HCT116 (cell line): ENCODE measurements at regions not wholly inside any gene's neighbourhood (a gene's known extent, or its start where the extent isn't known, plus 50 kb on each side); places are given as distances from the start of the nearest gene placed in this dataset.

Experiments
- ATAC-seq: fragments of 200-7000 bp; cut with Tn5 transposase; 2 replicates; pipeline ENCODE4 v1.9.1; 2020; ENCODE audit warnings: mild to moderate bottlenecking, moderate library complexity
- BruUV-seq: library from RNA; stranded (reverse); fragments of 400-500 nt; replicated peaks from 2 replicates; lab custom pipeline; 2021; lab: Mats Ljungman, UMichigan
- CTCF ChIA-PET: fragments of 300-600 bp; sonication (Branson Sonifier 250); formaldehyde crosslinking; loops from one replicate; lab custom pipeline; 2021; ENCODE audit warnings: antibody characterized with exemption; lab: Charles Lee
- POLR2A ChIA-PET: fragments of 300-600, 350-600 bp; sonication (Branson Sonifier 250); formaldehyde crosslinking; loops from one replicate; lab custom pipeline; 2021; ENCODE audit warnings: antibody characterized with exemption; lab: Charles Lee
- RAD21 ChIA-PET, 2 experiments: fragments of 300-600 bp; sonication (Branson Sonifier 250); formaldehyde crosslinking; loops; one replicate each; lab custom pipeline; 2023; ENCODE audit warnings: low total read pairs in 2 of 2; ENCODE audit not compliant: uncharacterized antibody in 2 of 2, unreplicated experiment in 2 of 2, low non-redundant PET in 1 of 2; lab: Charles Lee
- DNase-seq: peaks from one replicate; pipeline ENCODE4 v3.0.0-alpha.2; 2010; ENCODE audit warnings: low read depth, low spot score
- H2AFZ ChIP-seq: fragments of 200-600 bp; shearing (Covaris generic), sonication (generic); 2 replicates; pipeline ENCODE4 v1.6.1; 2017; ENCODE audit warnings: low read depth, mixed run types, mixed read lengths, antibody characterized with exemption, low read length; ENCODE audit not compliant: poor library complexity, severe bottlenecking
- H3K27ac ChIP-seq: 2 replicates; pipeline ENCODE4 v1.5.1; 2012; ENCODE audit warnings: low read depth, low read length
- H3K27me3 ChIP-seq: fragments of 200-600 bp; sonication (generic); 2 replicates; pipeline ENCODE4 v1.6.1; 2016; ENCODE audit warnings: mixed run types, low read length, mixed read lengths; ENCODE audit not compliant: insufficient read depth
- H3K36me3 ChIP-seq, 2 experiments: fragments of 200-500 bp in 1 of 2; fragments of 200-600 bp in 1 of 2; sonication (Bioruptor generic) in 1 of 2; sonication (generic) in 1 of 2; 2 replicates each; pipeline versions ENCODE4 v1.5.1 to v1.6.1; 2014 to 2016; ENCODE audit warnings: low read length in 2 of 2, inconsistent platforms in 1 of 2, mixed read lengths in 1 of 2, mixed run types in 1 of 2; ENCODE audit not compliant: insufficient read depth in 2 of 2, control insufficient read depth in 1 of 2
- H3K4me1 ChIP-seq, 2 experiments: fragments of 200-600 bp in 1 of 2; sonication (generic) in 1 of 2; 2 replicates each; pipeline versions ENCODE4 v1.5.1 to v1.6.1; 2012 to 2017; ENCODE audit warnings: low read length in 2 of 2, inconsistent platforms in 1 of 2, mild to moderate bottlenecking in 1 of 2, mixed read lengths in 1 of 2, mixed run types in 1 of 2, moderate library complexity in 1 of 2; ENCODE audit not compliant: insufficient read depth in 2 of 2, control insufficient read depth in 1 of 2
- H3K4me2 ChIP-seq: fragments of 200-600 bp; sonication (generic); 2 replicates; pipeline ENCODE4 v1.6.1; 2017; ENCODE audit warnings: mixed run types, low read length, mixed read lengths
- H3K4me3 ChIP-seq, 2 experiments: fragments of 200-600 bp in 1 of 2; sonication (generic) in 1 of 2; replicated peaks in 1 of 2; 2 replicates each; pipeline ENCODE4 v1.5.1; 2011 to 2016; ENCODE audit warnings: low read length in 2 of 2, control low read depth in 1 of 2, low read depth in 1 of 2, mild to moderate bottlenecking in 1 of 2, mixed read lengths in 1 of 2, mixed run types in 1 of 2
- H3K79me2 ChIP-seq: fragments of 200-600 bp; sonication (generic); 2 replicates; pipeline ENCODE4 v1.6.1; 2017; ENCODE audit warnings: mild to moderate bottlenecking, mixed run types, low read length, moderate library complexity, mixed read lengths; ENCODE audit not compliant: insufficient read depth
- H3K9ac ChIP-seq: fragments of 200-600 bp; sonication (generic); 2 replicates; pipeline ENCODE4 v1.6.1; 2016; ENCODE audit warnings: low read length, mixed read lengths
- H3K9me2 ChIP-seq: fragments of 200-600 bp; sonication (generic), shearing (Covaris generic); 2 replicates; pipeline ENCODE4 v1.6.1; 2017; ENCODE audit warnings: mixed run types, mild to moderate bottlenecking, moderate library complexity; ENCODE audit not compliant: insufficient read depth
- H3K9me3 ChIP-seq, 2 experiments: fragments of 200-500 bp in 1 of 2; fragments of 200-600 bp in 1 of 2; sonication (Bioruptor generic) in 1 of 2; sonication (generic) in 1 of 2; 2 replicates each; pipeline ENCODE4 v1.6.1; 2014 to 2017; ENCODE audit warnings: low read length in 2 of 2, mixed read lengths in 2 of 2, inconsistent platforms in 1 of 2, low read depth in 1 of 2, mild to moderate bottlenecking in 1 of 2, mixed run types in 1 of 2, moderate library complexity in 1 of 2; ENCODE audit not compliant: control insufficient read depth in 1 of 2, insufficient read depth in 1 of 2
- H4K20me1 ChIP-seq: fragments of 200-600 bp; sonication (generic), shearing (Covaris generic); 2 replicates; pipeline ENCODE4 v1.6.1; 2017; ENCODE audit warnings: mixed run types, mild to moderate bottlenecking, moderate library complexity; ENCODE audit not compliant: insufficient read depth
- EGR1 ChIP-seq: IDR thresholded peaks from 2 replicates; pipeline ENCODE4 v1.6.1; 2012; ENCODE audit warnings: low read depth
- EZH2 ChIP-seq: fragments of 200-600 bp; sonication (generic); IDR thresholded peaks from 2 replicates; pipeline ENCODE4 v1.6.1; 2017; ENCODE audit warnings: antibody characterized with exemption, mixed run types
- EZH2phosphoT487 ChIP-seq: fragments of 200-600 bp; IDR thresholded peaks from 2 replicates; pipeline ENCODE4 v1.6.1; 2018; ENCODE audit warnings: antibody characterized with exemption, borderline replicate concordance
- FOSL1 ChIP-seq: IDR thresholded peaks from 2 replicates; pipeline ENCODE4 v1.6.1; 2012; ENCODE audit warnings: low read depth
- JUND ChIP-seq: IDR thresholded peaks from 2 replicates; pipeline ENCODE4 v1.6.1; 2012
- MAX ChIP-seq: IDR thresholded peaks from 2 replicates; pipeline ENCODE4 v1.6.1; 2012
- POLR2AphosphoS5 ChIP-seq: IDR thresholded peaks from 2 replicates; pipeline ENCODE4 v1.6.1; 2011; ENCODE audit warnings: mild to moderate bottlenecking, low read depth, low read length, moderate library complexity
- RAD21 ChIP-seq: IDR thresholded peaks from 2 replicates; pipeline ENCODE4 v1.6.1; 2012; ENCODE audit warnings: low read depth, mild to moderate bottlenecking
- REST ChIP-seq: IDR thresholded peaks from 2 replicates; pipeline ENCODE4 v1.6.1; 2012; ENCODE audit warnings: low read depth
- SIN3A ChIP-seq: IDR thresholded peaks from 2 replicates; pipeline ENCODE4 v1.6.1; 2012; ENCODE audit warnings: low read depth
- SP1 ChIP-seq: IDR thresholded peaks from 2 replicates; pipeline ENCODE4 v1.6.1; 2012; ENCODE audit warnings: low read depth
- TCF7L2 ChIP-seq: IDR thresholded peaks from 2 replicates; pipeline ENCODE4 v1.7.0; 2011; ENCODE audit warnings: borderline replicate concordance, inconsistent platforms; ENCODE audit not compliant: insufficient read depth, insufficient read length; ENCODE audit errors: extremely low read depth
- intact Hi-C: fragments of 100-400 bp; cut with micrococcal nuclease; formaldehyde crosslinking; loops from 2 replicates; pipeline ENCODE4 v1.10.0; 2022
- TF ChIP-seq, protein P1 (sequence below): IDR thresholded peaks from 2 replicates; pipeline ENCODE4 v1.6.1; 2012

DNA sequence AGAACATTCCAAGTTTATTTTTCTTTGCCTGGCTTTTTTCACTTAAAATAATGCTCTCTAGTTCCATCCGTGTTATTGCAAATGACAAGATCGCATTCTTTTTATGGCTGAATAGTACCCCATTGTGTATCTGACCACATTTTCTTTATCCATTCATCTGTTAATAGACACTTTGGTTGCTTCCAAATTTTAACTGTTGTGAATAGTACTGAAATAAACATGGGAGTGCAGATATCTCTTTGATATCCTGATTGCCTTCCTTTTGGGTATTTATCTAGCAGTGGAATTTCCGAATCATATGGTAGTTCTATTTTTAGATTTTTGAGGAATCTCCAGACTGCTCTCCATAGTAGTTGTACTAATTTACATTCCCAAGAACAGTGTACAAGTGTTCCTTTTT, 230.5 kb downstream of the FIGN start:
- intact Hi-C loops: no loop called here
- no peaks in the 10 kb centered on the region for H4K20me1 ChIP-seq
- no peaks in the 10 kb centered on the region for H3K4me1 ChIP-seq
- no peaks in the 10 kb centered on the region for H3K36me3 ChIP-seq
- no peak overlapping the region for H3K4me2 ChIP-seq
- H3K9me3 ChIP-seq: no peaks in the 10 kb centered on the region
- H3K27ac ChIP-seq: no peak overlapping the region
- H2AFZ ChIP-seq: no peak overlapping the region
- ATAC-seq (no peak), DNase-seq (no peak)
- H3K27me3 ChIP-seq: no peaks in the 10 kb centered on the region
- ChIA-PET POLR2A (no interaction called here), CTCF (no interaction called here), RAD21 (no interaction called here)
- H3K9ac ChIP-seq: no peak overlapping the region
- no TSS peak for BruUV-seq
- H3K4me3 ChIP-seq: no peak overlapping the region
- no peaks in the 10 kb centered on the region for H3K9me2 ChIP-seq
- TF ChIP-seq EZH2 (no peak), SIN3A (no peak), REST (no peak), FOSL1 (no peak), JUND (no peak), POLR2AphosphoS5 (no peak), MAX (no peak), RAD21 (no peak), TCF7L2 (no peak), EGR1 (no peak), EZH2phosphoT487 (no peak), SP1 (no peak)
- TF ChIP-seq, protein P1, sequence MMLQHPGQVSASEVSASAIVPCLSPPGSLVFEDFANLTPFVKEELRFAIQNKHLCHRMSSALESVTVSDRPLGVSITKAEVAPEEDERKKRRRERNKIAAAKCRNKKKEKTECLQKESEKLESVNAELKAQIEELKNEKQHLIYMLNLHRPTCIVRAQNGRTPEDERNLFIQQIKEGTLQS: no peak
- no peaks in the 10 kb centered on the region for H3K79me2 ChIP-seq
